ENCODE measurements at regions not wholly inside any gene's neighbourhood (a gene's known extent, or its start where the extent isn't known, plus 50 kb on each side); places are given as distances from the start of the nearest gene placed in this dataset.
A peak's percentile ranks its signal among the peaks of the same experiment; 100 is the strongest.
"Not testable (repeated sequence)": the region's sequence is repeated elsewhere in the genome, so short reads cannot be mapped to it uniquely, and the experiment has no call there.

GRCh38 chr5:135154961-135155360 is 120.9 kb upstream of the PITX1 start:
- no peaks in the 10 kb centered on the region for H3K4me1 ChIP-seq (ENCODE audit: control insufficient read depth in 1 of 2, extremely low read depth in 1 of 2, insufficient read depth in 2 of 2, low read length in 2 of 2)
- Mint-ChIP-seq H3K4me1 (no peaks in the 10 kb centered on the region), H3K4me3 (no peak overlapping the region), H3K9me3 (peaks cover 9 to 28% (median 15%) of the 10 kb centered on the region in 3 donors), H3K27me3 (peaks cover 7 to 8% of the 10 kb centered on the region in 2 donors), H3K36me3 (no peaks in the 10 kb centered on the region), H3K27ac (no peak overlapping the region)
- peak in 1 of 35 experiments; percentile 0 for DNase-seq
- CTCF ChIA-PET, result no interaction called here
- peaks cover 5% of the 10 kb centered on the region for H3K9me3 ChIP-seq
- ATAC-seq (replicated peaks in 1 of 4), result no peak
- no peak overlapping the region for H3K27ac ChIP-seq (ENCODE audit: low read length)
- no peak overlapping the region for H3K4me3 ChIP-seq (ENCODE audit: control insufficient read depth in 1 of 2, extremely low read depth in 1 of 2, low read length in 1 of 2)
- no peaks in the 10 kb centered on the region for H3K36me3 ChIP-seq (ENCODE audit: control insufficient read depth in 2 of 2, extremely low read depth in 1 of 2, insufficient read depth in 1 of 2, low read length in 1 of 2)
- peaks cover 0 to 42% of the 10 kb centered on the region in 2 experiments for H3K27me3 ChIP-seq (replicated peaks in 1 of 2; ENCODE audit: control insufficient read depth in 2 of 2, extremely low read depth in 1 of 2, insufficient read depth in 2 of 2, low read length in 1 of 2)
- 80% methylated on average over 7 of the region's 7 CpGs for WGBS (ENCODE audit: insufficient coverage)
- POLR2A ChIA-PET, result no interaction called here

GRCh38 chr5:135154197-135154596 is 120.2 kb upstream of the PITX1 start:
- WGBS (ENCODE audit: insufficient coverage), result 81% methylated on average over 5 of the region's 8 CpGs
- no peak overlapping the region for H3K27ac Mint-ChIP-seq
- ChIA-PET CTCF (no interaction called here), POLR2A (no interaction called here)
- H3K4me3 Mint-ChIP-seq, result no peak overlapping the region
- H3K27me3 Mint-ChIP-seq, result peaks cover 7 to 8% of the 10 kb centered on the region in 2 donors
- H3K4me1 Mint-ChIP-seq, result no peaks in the 10 kb centered on the region
- peaks cover 5 to 22% (median 9%) of the 10 kb centered on the region in 3 donors for H3K9me3 Mint-ChIP-seq
- Histone ChIP-seq H3K36me3 (ENCODE audit: control insufficient read depth in 2 of 2, extremely low read depth in 1 of 2, insufficient read depth in 1 of 2, low read length in 1 of 2) (no peaks in the 10 kb centered on the region), H3K27ac (ENCODE audit: low read length) (no peak overlapping the region), H3K4me1 (ENCODE audit: control insufficient read depth in 1 of 2, extremely low read depth in 1 of 2, insufficient read depth in 2 of 2, low read length in 2 of 2) (no peaks in the 10 kb centered on the region), H3K4me3 (ENCODE audit: control insufficient read depth in 1 of 2, extremely low read depth in 1 of 2, low read length in 1 of 2) (no peak overlapping the region), H3K9me3 (peaks cover 5% of the 10 kb centered on the region), H3K27me3 (replicated peaks in 1 of 2; ENCODE audit: control insufficient read depth in 2 of 2, extremely low read depth in 1 of 2, insufficient read depth in 2 of 2, low read length in 1 of 2) (peaks cover 0 to 49% of the 10 kb centered on the region in 2 experiments)
- DNase-seq, result peak in 1 of 35 experiments; percentile 5
- no peak for ATAC-seq (replicated peaks in 1 of 4)
- H3K36me3 Mint-ChIP-seq, result no peaks in the 10 kb centered on the region

- DNase-seq, result peak in 1 of 35 experiments; percentile 5
- Mint-ChIP-seq H3K9me3 (peaks cover 0 to 17% (median 5%) of the 10 kb centered on the region in 3 donors), H3K4me3 (no peak overlapping the region), H3K36me3 (no peaks in the 10 kb centered on the region), H3K27me3 (peaks cover 7 to 8% of the 10 kb centered on the region in 2 donors), H3K4me1 (no peaks in the 10 kb centered on the region), H3K27ac (no peak overlapping the region)
- CTCF ChIA-PET, result no interaction called here
- Histone ChIP-seq H3K4me3 (ENCODE audit: control insufficient read depth in 1 of 2, extremely low read depth in 1 of 2, low read length in 1 of 2) (no peak overlapping the region), H3K36me3 (ENCODE audit: control insufficient read depth in 2 of 2, extremely low read depth in 1 of 2, insufficient read depth in 1 of 2, low read length in 1 of 2) (no peaks in the 10 kb centered on the region), H3K27me3 (replicated peaks in 1 of 2; ENCODE audit: control insufficient read depth in 2 of 2, extremely low read depth in 1 of 2, insufficient read depth in 2 of 2, low read length in 1 of 2) (peaks cover 0 to 49% of the 10 kb centered on the region in 2 experiments), H3K27ac (ENCODE audit: low read length) (no peak overlapping the region), H3K9me3 (no peaks in the 10 kb centered on the region), H3K4me1 (ENCODE audit: control insufficient read depth in 1 of 2, extremely low read depth in 1 of 2, insufficient read depth in 2 of 2, low read length in 2 of 2) (no peaks in the 10 kb centered on the region)
- POLR2A ChIA-PET, result no interaction called here
- WGBS (ENCODE audit: insufficient coverage), result 56% methylated on average over 1 of the region's 3 CpGs
- no peak for ATAC-seq (replicated peaks in 1 of 4)
Measured at GRCh38 chr5:135153661-135154060, 119.6 kb upstream of the PITX1 start.

GRCh38 chr5:135153259-135153658 is 119.2 kb upstream of the PITX1 start:
- ChIA-PET POLR2A (no interaction called here), CTCF (no interaction called here)
- no peak for DNase-seq
- H3K36me3 ChIP-seq (ENCODE audit: control insufficient read depth in 2 of 2, extremely low read depth in 1 of 2, insufficient read depth in 1 of 2, low read length in 1 of 2), result no peaks in the 10 kb centered on the region
- no peaks in the 10 kb centered on the region for H3K9me3 ChIP-seq
- no peak overlapping the region for H3K27ac ChIP-seq (ENCODE audit: low read length)
- H3K27me3 Mint-ChIP-seq, result peaks cover 7 to 8% of the 10 kb centered on the region in 2 donors
- peaks cover 0 to 49% of the 10 kb centered on the region in 2 experiments for H3K27me3 ChIP-seq (replicated peaks in 1 of 2; ENCODE audit: control insufficient read depth in 2 of 2, extremely low read depth in 1 of 2, insufficient read depth in 2 of 2, low read length in 1 of 2)
- no peaks in the 10 kb centered on the region for H3K36me3 Mint-ChIP-seq
- H3K27ac Mint-ChIP-seq, result no peak overlapping the region
- peaks cover 0 to 13% (median 5%) of the 10 kb centered on the region in 3 donors for H3K9me3 Mint-ChIP-seq
- ATAC-seq (replicated peaks in 1 of 4), result no peak
- no peak overlapping the region for H3K4me3 ChIP-seq (ENCODE audit: control insufficient read depth in 1 of 2, extremely low read depth in 1 of 2, low read length in 1 of 2)
- H3K4me1 Mint-ChIP-seq, result no peaks in the 10 kb centered on the region
- WGBS (ENCODE audit: insufficient coverage), result 83% methylated on average over 2 of the region's 4 CpGs
- no peaks in the 10 kb centered on the region for H3K4me1 ChIP-seq (ENCODE audit: control insufficient read depth in 1 of 2, extremely low read depth in 1 of 2, insufficient read depth in 2 of 2, low read length in 2 of 2)
- no peak overlapping the region for H3K4me3 Mint-ChIP-seq

GRCh38 chr5:135151660-135152059 is 117.6 kb upstream of the PITX1 start:
- H3K4me3 ChIP-seq (ENCODE audit: control insufficient read depth in 1 of 2, extremely low read depth in 1 of 2, low read length in 1 of 2); H3K27ac Mint-ChIP-seq; DNase-seq; H3K36me3 Mint-ChIP-seq; H3K9me3 ChIP-seq; ATAC-seq (replicated peaks in 1 of 4); POLR2A ChIA-PET; H3K36me3 ChIP-seq (ENCODE audit: control insufficient read depth in 2 of 2, extremely low read depth in 1 of 2, insufficient read depth in 1 of 2, low read length in 1 of 2); H3K4me1 Mint-ChIP-seq; H3K4me3 Mint-ChIP-seq; H3K9me3 Mint-ChIP-seq; H3K4me1 ChIP-seq (ENCODE audit: control insufficient read depth in 1 of 2, extremely low read depth in 1 of 2, insufficient read depth in 2 of 2, low read length in 2 of 2); H3K27ac ChIP-seq (ENCODE audit: low read length); CTCF ChIA-PET: not testable (repeated sequence)
- peaks cover 2 to 43% of the 10 kb centered on the region in 2 experiments for H3K27me3 ChIP-seq (replicated peaks in 1 of 2; ENCODE audit: control insufficient read depth in 2 of 2, extremely low read depth in 1 of 2, insufficient read depth in 2 of 2, low read length in 1 of 2)
- H3K27me3 Mint-ChIP-seq, result peaks cover 9 to 12% of the 10 kb centered on the region in 2 donors
- WGBS (ENCODE audit: insufficient coverage), result no CpG with 5 or more reads among the region's 3 CpGs

GRCh38 chr5:135151256-135151655 is 117.2 kb upstream of the PITX1 start:
- H3K27ac ChIP-seq (ENCODE audit: low read length), result no peak overlapping the region
- no peak overlapping the region for H3K4me3 ChIP-seq (ENCODE audit: control insufficient read depth in 1 of 2, extremely low read depth in 1 of 2, low read length in 1 of 2)
- H3K27me3 ChIP-seq (replicated peaks in 1 of 2; ENCODE audit: control insufficient read depth in 2 of 2, extremely low read depth in 1 of 2, insufficient read depth in 2 of 2, low read length in 1 of 2), result peaks cover 2 to 39% of the 10 kb centered on the region in 2 experiments
- Mint-ChIP-seq H3K27ac (no peak overlapping the region), H3K36me3 (no peaks in the 10 kb centered on the region), H3K4me3 (no peak overlapping the region), H3K4me1 (no peaks in the 10 kb centered on the region), H3K9me3 (peaks cover 0 to 8% (median 3%) of the 10 kb centered on the region in 3 donors), H3K27me3 (peaks cover 9 to 12% of the 10 kb centered on the region in 2 donors)
- ChIA-PET POLR2A (no interaction called here), CTCF (no interaction called here)
- no peaks in the 10 kb centered on the region for H3K4me1 ChIP-seq (ENCODE audit: control insufficient read depth in 1 of 2, extremely low read depth in 1 of 2, insufficient read depth in 2 of 2, low read length in 2 of 2)
- no peaks in the 10 kb centered on the region for H3K9me3 ChIP-seq
- no peaks in the 10 kb centered on the region for H3K36me3 ChIP-seq (ENCODE audit: control insufficient read depth in 2 of 2, extremely low read depth in 1 of 2, insufficient read depth in 1 of 2, low read length in 1 of 2)
- 86% methylated on average over 1 of the region's 5 CpGs for WGBS (ENCODE audit: insufficient coverage)
- ATAC-seq (replicated peaks in 1 of 4), result no peak
- no peak for DNase-seq

- CTCF ChIA-PET, result no interaction called here
- POLR2A ChIA-PET, result no interaction called here
- WGBS (ENCODE audit: insufficient coverage), result 100% methylated on average over 2 of the region's 4 CpGs
Measured at GRCh38 chr5:135150767-135151166, 116.7 kb upstream of the PITX1 start.

More at GRCh38 chr5:135150767-135151166, 116.7 kb upstream of the PITX1 start:
- ATAC-seq (replicated peaks in 1 of 4) (no peak), DNase-seq (no peak)
- Histone ChIP-seq H3K4me3 (ENCODE audit: control insufficient read depth in 1 of 2, extremely low read depth in 1 of 2, low read length in 1 of 2) (no peak overlapping the region), H3K9me3 (no peaks in the 10 kb centered on the region), H3K4me1 (ENCODE audit: control insufficient read depth in 1 of 2, extremely low read depth in 1 of 2, insufficient read depth in 2 of 2, low read length in 2 of 2) (no peaks in the 10 kb centered on the region), H3K27me3 (replicated peaks in 1 of 2; ENCODE audit: control insufficient read depth in 2 of 2, extremely low read depth in 1 of 2, insufficient read depth in 2 of 2, low read length in 1 of 2) (peaks cover 2 to 38% of the 10 kb centered on the region in 2 experiments), H3K27ac (ENCODE audit: low read length) (no peak overlapping the region), H3K36me3 (ENCODE audit: control insufficient read depth in 2 of 2, extremely low read depth in 1 of 2, insufficient read depth in 1 of 2, low read length in 1 of 2) (no peaks in the 10 kb centered on the region)
- Mint-ChIP-seq H3K4me3 (no peak overlapping the region), H3K9me3 (peaks cover 0 to 8% (median 0%) of the 10 kb centered on the region in 3 donors), H3K36me3 (no peaks in the 10 kb centered on the region), H3K27me3 (peaks cover 7 to 8% of the 10 kb centered on the region in 2 donors), H3K27ac (no peak overlapping the region), H3K4me1 (no peaks in the 10 kb centered on the region)
